GM19035 (cell line): ENCODE measurements at regions not wholly inside any gene's neighbourhood (a gene's known extent, or its start where the extent isn't known, plus 50 kb on each side); places are given as distances from the start of the nearest gene placed in this dataset.
A peak's percentile ranks its signal among the peaks of the same experiment; 100 is the strongest.

ENCODE experiments used
- ATAC-seq: cut with Tn5 transposase; IDR thresholded peaks from one replicate; pipeline ENCODE4 v1.9.1; 2021; ENCODE audit not compliant: unreplicated experiment

GRCh38 chr7:25952261-25953057, 199.5 kb upstream of the NFE2L3 start:
- no peak for ATAC-seq

- no peak for ATAC-seq
Measured at GRCh38 chr7:25953859-25954258, 198.1 kb upstream of the NFE2L3 start.

- ATAC-seq, result no peak
Measured at GRCh38 chr7:25954395-25954794, 197.6 kb upstream of the NFE2L3 start.

GRCh38 chr7:25959168-25959734, 192.7 kb upstream of the NFE2L3 start:
- ATAC-seq, result no peak

- no peak for ATAC-seq
Measured at GRCh38 chr7:25963733-25964132, 188.3 kb upstream of the NFE2L3 start.

- ATAC-seq, result peak; percentile 36
Measured at GRCh38 chr7:25964483-25964991, 187.5 kb upstream of the NFE2L3 start.

- ATAC-seq, result no peak
Measured at GRCh38 chr7:25965405-25966123, 186.4 kb upstream of the NFE2L3 start.

GRCh38 chr7:25966469-25966868, 185.5 kb upstream of the NFE2L3 start:
- no peak for ATAC-seq

GRCh38 chr7:25967278-25968204, 184.5 kb upstream of the NFE2L3 start:
- peak; percentile 18 for ATAC-seq

GRCh38 chr7:25968205-25968993, 183.6 kb upstream of the NFE2L3 start:
- ATAC-seq, result peak; percentile 64

GRCh38 chr7:25970356-25970755, 181.6 kb upstream of the NFE2L3 start:
- no peak for ATAC-seq

GRCh38 chr7:25970911-25971310, 181.1 kb upstream of the NFE2L3 start:
- no peak for ATAC-seq

GRCh38 chr7:25976630-25977029, 175.4 kb upstream of the NFE2L3 start:
- ATAC-seq, result no peak

- no peak for ATAC-seq
Measured at GRCh38 chr7:25978466-25978865, 173.5 kb upstream of the NFE2L3 start.

GRCh38 chr7:25979605-25980004, 172.4 kb upstream of the NFE2L3 start:
- ATAC-seq, result no peak

GRCh38 chr7:25982684-25983083, 169.3 kb upstream of the NFE2L3 start:
- no peak for ATAC-seq

- no peak for ATAC-seq
Measured at GRCh38 chr7:25985196-25985595, 166.8 kb upstream of the NFE2L3 start.

- ATAC-seq, result no peak
Measured at GRCh38 chr7:25988640-25989039, 163.4 kb upstream of the NFE2L3 start.

- no peak for ATAC-seq
Measured at GRCh38 chr7:25989140-25989705, 162.8 kb upstream of the NFE2L3 start.
